IMR-90 (cell line): ENCODE measurements at regions not wholly inside any gene's neighbourhood (a gene's known extent, or its start where the extent isn't known, plus 50 kb on each side); places are given as distances from the start of the nearest gene placed in this dataset.

Source experiments
- ATAC-seq: fragments of 200-7000 bp; cut with Tn5 transposase; 2 replicates; pipeline ENCODE4 v1.9.1; 2020; ENCODE audit warnings: low read depth, mild to moderate bottlenecking, moderate library complexity
- BruUV-seq: library from RNA; stranded (reverse); fragments of 400-500 nt; replicated peaks from 2 replicates; lab custom pipeline; 2021; lab: Mats Ljungman, UMichigan
- CTCF ChIA-PET: fragments of 300-600 bp; formaldehyde crosslinking; extraction: SDS; loops from one replicate; lab custom pipeline; 2021; ENCODE audit warnings: antibody characterized with exemption; lab: Yijun Ruan, JAX
- POLR2A ChIA-PET: fragments of 300-600 bp; sonication (Branson Sonifier 250); formaldehyde crosslinking; loops from one replicate; lab custom pipeline; 2022; ENCODE audit warnings: antibody characterized with exemption; ENCODE audit not compliant: unreplicated experiment; lab: Charles Lee
- DNase-seq: peaks from one replicate; pipeline ENCODE4 v3.0.0; 2013
- H2AFZ ChIP-seq: replicated peaks from 2 replicates; pipeline ENCODE3; 2013; ENCODE audit warnings: low read length, mild to moderate bottlenecking; ENCODE audit not compliant: poor library complexity
- H2AK5ac ChIP-seq: 2 replicates; pipeline ENCODE4 v1.6.1; 2013; ENCODE audit warnings: low read depth, low read length, inconsistent platforms
- H2AK9ac ChIP-seq: replicated peaks from 2 replicates; pipeline ENCODE3; 2013; ENCODE audit warnings: mild to moderate bottlenecking, low read depth, low read length, moderate library complexity; ENCODE audit not compliant: poor library complexity
- H2BK120ac ChIP-seq: 2 replicates; pipeline ENCODE4 v1.6.1; 2013; ENCODE audit warnings: low read depth, low read length, inconsistent platforms
- H2BK15ac ChIP-seq: 3 replicates; pipeline ENCODE4 v1.6.1; 2013; ENCODE audit warnings: low read depth, low read length, inconsistent platforms
- H2BK20ac ChIP-seq: 2 replicates; pipeline ENCODE4 v1.6.1; 2013; ENCODE audit warnings: low read depth, mild to moderate bottlenecking, inconsistent platforms, low read length, moderate library complexity
- H2BK5ac ChIP-seq: 2 replicates; pipeline ENCODE4 v1.6.1; 2013; ENCODE audit warnings: mild to moderate bottlenecking, low read depth, low read length, inconsistent platforms; ENCODE audit not compliant: poor library complexity, severe bottlenecking
- H3K14ac ChIP-seq: replicated peaks from 2 replicates; pipeline ENCODE4 v1.6.1; 2013; ENCODE audit warnings: low read depth, low read length, inconsistent platforms
- H3K18ac ChIP-seq: 2 replicates; pipeline ENCODE4 v1.6.1; 2013; ENCODE audit warnings: low read depth, low read length, control low read depth
- H3K23ac ChIP-seq: 2 replicates; pipeline ENCODE4 v1.6.1; 2013; ENCODE audit warnings: low read depth, low read length, inconsistent platforms
- H3K27ac ChIP-seq: 2 replicates; pipeline ENCODE4 v1.5.1; 2013; ENCODE audit warnings: mild to moderate bottlenecking, control low read depth, low read length; ENCODE audit not compliant: insufficient read depth
- H3K27me3 ChIP-seq: 2 replicates; pipeline ENCODE4 v1.6.1; 2013; ENCODE audit warnings: low read length; ENCODE audit not compliant: control insufficient read depth, insufficient read depth
- H3K36me3 ChIP-seq: 2 replicates; pipeline ENCODE4 v1.6.1; 2013; ENCODE audit warnings: low read length, mixed read lengths; ENCODE audit not compliant: control insufficient read depth, insufficient read depth
- H3K4ac ChIP-seq: 2 replicates; pipeline ENCODE4 v1.6.1; 2013; ENCODE audit warnings: low read depth, low read length, inconsistent platforms
- H3K4me1 ChIP-seq: 2 replicates; pipeline ENCODE4 v1.6.1; 2013; ENCODE audit warnings: low read length, mixed read lengths; ENCODE audit not compliant: control insufficient read depth, insufficient read depth
- H3K4me2 ChIP-seq: 2 replicates; pipeline ENCODE4 v1.6.1; 2013; ENCODE audit warnings: low read depth, mild to moderate bottlenecking, control low read depth, low read length, moderate library complexity
- H3K4me3 ChIP-seq: 2 replicates; pipeline ENCODE4 v1.5.1; 2013; ENCODE audit warnings: low read depth, mild to moderate bottlenecking, control low read depth, low read length, moderate library complexity; ENCODE audit not compliant: insufficient read depth
- H3K56ac ChIP-seq: 2 replicates; pipeline ENCODE4 v1.6.1; 2013; ENCODE audit warnings: low read length, inconsistent platforms; ENCODE audit not compliant: insufficient read depth; ENCODE audit errors: extremely low read depth
- H3K79me1 ChIP-seq, 2 experiments: 2 replicates each; pipeline ENCODE4 v1.6.1; 2013; ENCODE audit warnings: low read length in 2 of 2, inconsistent platforms in 1 of 2, low read depth in 1 of 2
- H3K9ac ChIP-seq: 2 replicates; pipeline ENCODE4 v1.6.1; 2013; ENCODE audit warnings: low read depth, low read length, control low read depth
- H3K9me1 ChIP-seq: 2 replicates; pipeline ENCODE4 v1.6.1; 2013; ENCODE audit warnings: low read length, inconsistent platforms; ENCODE audit not compliant: insufficient read depth
- H3K9me3 ChIP-seq: 2 replicates; pipeline ENCODE4 v1.6.1; 2013; ENCODE audit warnings: low read length; ENCODE audit not compliant: control insufficient read depth, insufficient read depth
- H4K20me1 ChIP-seq: 2 replicates; pipeline ENCODE4 v1.6.1; 2013; ENCODE audit warnings: low read length, inconsistent platforms; ENCODE audit not compliant: insufficient read depth
- H4K5ac ChIP-seq: 2 replicates; pipeline ENCODE4 v1.6.1; 2013; ENCODE audit warnings: mild to moderate bottlenecking, low read depth, low read length, control low read depth
- H4K8ac ChIP-seq, 2 experiments: 2 replicates each; pipeline ENCODE4 v1.6.1; 2013; ENCODE audit warnings: low read depth in 2 of 2, low read length in 2 of 2, control low read depth in 1 of 2, inconsistent platforms in 1 of 2
- H4K91ac ChIP-seq: 2 replicates; pipeline ENCODE4 v1.6.1; 2013; ENCODE audit warnings: low read depth, low read length, inconsistent platforms; ENCODE audit not compliant: insufficient read depth
- MAFK ChIP-seq: IDR thresholded peaks from 2 replicates; pipeline ENCODE4 v1.6.1; 2012; ENCODE audit warnings: low read depth, low read length, improper control_type of control experiment
- NFE2L2 ChIP-seq: fragments of 150-350 bp; IDR thresholded peaks from 2 replicates; pipeline ENCODE4 v1.6.1; 2016; ENCODE audit warnings: low read depth, mild to moderate bottlenecking, low read length
- POLR2A ChIP-seq: IDR thresholded peaks from 2 replicates; pipeline ENCODE4 v1.6.1; 2012; ENCODE audit warnings: mild to moderate bottlenecking, low read depth, low read length
- RFX5 ChIP-seq: IDR thresholded peaks from 2 replicates; pipeline ENCODE4 v1.8.0; 2012; ENCODE audit warnings: low read depth, mild to moderate bottlenecking, low read length, moderate library complexity
- SMC3 ChIP-seq: fragments of 150-350 bp; IDR thresholded peaks from 2 replicates; pipeline ENCODE4 v1.6.1; 2016; ENCODE audit warnings: low read depth, mild to moderate bottlenecking, antibody characterized with exemption, low read length, moderate library complexity
- WGBS, 2 experiments: methylation state at CpG; one replicate each; pipeline versions ENCODE4 v1.1.5 to v1.1.7; 2013; ENCODE audit warnings: missing lambda C conversion rate in 2 of 2; ENCODE audit not compliant: insufficient read length in 1 of 2; ENCODE audit errors: extremely low coverage in 2 of 2; 5-methylcytosine and 5-hydroxymethylcytosine counted together
- dilution Hi-C: fragments of 300-500 bp; cut with HindIII; formaldehyde crosslinking; loops from one replicate; pipeline ENCODE4 v1.14.3; 2018; ENCODE audit warnings: low sequenced_read_pairs; ENCODE audit not compliant: unreplicated experiment
- in situ Hi-C: fragments of 300-500 bp; cut with MboI; formaldehyde crosslinking; loops from 3 replicates; pipeline ENCODE4 v1.14.3; 2019; ENCODE audit warnings: low sequenced_read_pairs, inconsistent platforms, mixed read lengths
- intact Hi-C: fragments of 100-400 bp; cut with micrococcal nuclease; formaldehyde crosslinking; loops from 2 replicates; pipeline ENCODE4 v1.10.0; 2022

DNA sequence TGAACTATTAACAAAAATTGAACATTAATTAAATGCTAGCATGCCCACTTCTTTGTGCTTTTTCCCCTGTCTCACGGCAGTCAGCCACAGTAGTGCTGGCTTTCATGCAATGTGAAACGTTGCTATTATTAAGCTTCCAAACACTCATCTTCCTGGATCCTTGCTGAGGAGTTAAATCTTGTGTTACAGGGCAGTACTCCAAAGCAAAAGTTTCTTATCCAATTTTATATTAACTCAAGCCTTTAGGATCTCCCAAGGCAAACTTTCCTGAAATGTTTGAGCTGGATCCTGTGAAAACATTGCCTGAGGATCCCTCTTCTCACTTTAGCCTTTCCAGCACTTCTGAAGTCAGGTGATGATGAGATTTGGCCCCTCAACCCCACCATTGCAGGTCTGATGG, 1454.8 kb downstream of the FSTL5 start:
- BruUV-seq = no TSS peak
- Histone ChIP-seq H2AFZ (no peak overlapping the region), H2BK120ac (no peak overlapping the region), H2AK5ac (no peak overlapping the region), H3K79me1 (no peaks in the 10 kb centered on the region), H4K8ac (no peak overlapping the region), H2BK5ac (no peak overlapping the region), H3K18ac (no peak overlapping the region), H3K23ac (no peak overlapping the region), H3K36me3 (no peaks in the 10 kb centered on the region), H3K27me3 (no peaks in the 10 kb centered on the region), H3K9me1 (no peaks in the 10 kb centered on the region), H4K91ac (no peak overlapping the region), H3K4ac (no peak overlapping the region), H3K4me3 (no peak overlapping the region), H3K56ac (no peak overlapping the region), H3K14ac (no peak overlapping the region), H3K4me2 (no peak overlapping the region), H2BK15ac (no peak overlapping the region), H2AK9ac (no peak overlapping the region), H4K20me1 (no peaks in the 10 kb centered on the region), H3K27ac (no peak overlapping the region), H3K9ac (no peak overlapping the region), H3K9me3 (no peaks in the 10 kb centered on the region), H3K4me1 (no peaks in the 10 kb centered on the region), H2BK20ac (no peak overlapping the region), H4K5ac (no peak overlapping the region)
- intact Hi-C loops = no loop called here
- POLR2A ChIA-PET = no interaction called here
- in situ Hi-C loops = no loop called here
- ATAC-seq (no peak), DNase-seq (no peak)
- WGBS, 2 experiments = no CpG with 5 or more reads among the region's 2 CpGs
- dilution Hi-C loops = no loop called here
- CTCF ChIA-PET = no interaction called here
- no peak for TF ChIP-seq POLR2A
- TF ChIP-seq RFX5 = no peak
- no peak for TF ChIP-seq NFE2L2
- TF ChIP-seq SMC3 = no peak
- TF ChIP-seq MAFK = no peak
